Kidney (tissue), 13 donors: ENCODE measurements at regions not wholly inside any gene's neighbourhood (a gene's known extent, or its start where the extent isn't known, plus 50 kb on each side); places are given as distances from the start of the nearest gene placed in this dataset.

Experiments used
- DNase-seq, 5 donors: peaks; one replicate each; pipeline ENCODE4 v3.0.0-alpha.2; 2013 to 2020
- FAIRE-seq: peaks from 2 replicates; lab custom pipeline; 2012; peaks lifted over from hg19 to GRCh38; lab: Jason Lieb, UNC
- H3K27ac ChIP-seq, 2 donors: one replicate each; pipeline ENCODE4 v1.7.0; 2013; ENCODE audit warnings: low read depth in 2 of 2, low read length in 2 of 2, inconsistent platforms in 1 of 2
- H3K27me3 ChIP-seq: one replicate; pipeline ENCODE4 v1.7.1; 2013; ENCODE audit warnings: low read length, inconsistent platforms; ENCODE audit not compliant: control insufficient read depth, insufficient read depth
- H3K36me3 ChIP-seq, 3 donors: one replicate each; pipeline versions ENCODE4 v1.7.0 to v1.7.1; 2013; ENCODE audit warnings: low read length in 3 of 3, control low read depth in 1 of 3, inconsistent platforms in 1 of 3; ENCODE audit not compliant: insufficient read depth in 3 of 3, control insufficient read depth in 2 of 3
- H3K4me1 ChIP-seq, 3 donors: one replicate each; pipeline versions ENCODE4 v1.7.0 to v1.7.1; 2013; ENCODE audit warnings: low read length in 3 of 3, inconsistent platforms in 1 of 3, low read depth in 1 of 3; ENCODE audit not compliant: control insufficient read depth in 2 of 3, insufficient read depth in 2 of 3
- H3K4me3 ChIP-seq, 3 donors: one replicate each; pipeline versions ENCODE4 v1.7.0 to v1.8.1; 2013; ENCODE audit warnings: low read length in 3 of 3, control low read depth in 1 of 3, inconsistent platforms in 1 of 3
- H3K9ac ChIP-seq, 3 donors: one replicate each; pipeline versions ENCODE4 v1.7.0 to v1.7.1; 2013; ENCODE audit warnings: low read length in 3 of 3, control low read depth in 1 of 3, inconsistent platforms in 1 of 3
- H3K9me3 ChIP-seq, 3 donors: one replicate each; pipeline versions ENCODE4 v1.7.0 to v1.7.1; 2013; ENCODE audit warnings: low read length in 3 of 3, control low read depth in 1 of 3, inconsistent platforms in 1 of 3; ENCODE audit not compliant: control insufficient read depth in 2 of 3, insufficient read depth in 1 of 3
- CTCF ChIP-seq: IDR thresholded peaks from 3 replicates; pipeline ENCODE4 v1.5.1; 2012; ENCODE audit warnings: mild to moderate bottlenecking, moderate library complexity, borderline replicate concordance; ENCODE audit not compliant: insufficient read depth; ENCODE audit errors: extremely low read depth
- intact Hi-C: fragments of 100-400 bp; cut with DNase I; formaldehyde crosslinking; loops from one replicate; pipeline ENCODE4 v1.11.1; 2022
- donor health status: control.
- donor health status: control.
- donor health status: control.
- donor health status: control.
- donor health status: control.
- donor health status: DM: yes; HTN: yes; CAD: no.
- donor health status: Normal renal cell carcinoma (clear cell type).

- Histone ChIP-seq H3K4me3 (no peak overlapping the region), H3K9ac (no peak overlapping the region), H3K9me3 (no peaks in the 10 kb centered on the region), H3K27ac (no peak overlapping the region), H3K27me3 (no peaks in the 10 kb centered on the region), H3K4me1 (peaks cover 0 to 2% (median 0%) of the 10 kb centered on the region in 3 donors), H3K36me3 (no peaks in the 10 kb centered on the region)
- peak in 1 of 5 donors; percentile 10 for DNase-seq
- FAIRE-seq = no peak
- no peak for TF ChIP-seq CTCF
- intact Hi-C loops = no loop called here
Observed at GRCh38 chr13:103965506-103966243, 899.5 kb upstream of the SLC10A2 start.

GRCh38 chr13:103961784-103962183 is 895.6 kb upstream of the SLC10A2 start:
- H3K9me3 ChIP-seq = no peaks in the 10 kb centered on the region
- no peak for FAIRE-seq

DNA sequence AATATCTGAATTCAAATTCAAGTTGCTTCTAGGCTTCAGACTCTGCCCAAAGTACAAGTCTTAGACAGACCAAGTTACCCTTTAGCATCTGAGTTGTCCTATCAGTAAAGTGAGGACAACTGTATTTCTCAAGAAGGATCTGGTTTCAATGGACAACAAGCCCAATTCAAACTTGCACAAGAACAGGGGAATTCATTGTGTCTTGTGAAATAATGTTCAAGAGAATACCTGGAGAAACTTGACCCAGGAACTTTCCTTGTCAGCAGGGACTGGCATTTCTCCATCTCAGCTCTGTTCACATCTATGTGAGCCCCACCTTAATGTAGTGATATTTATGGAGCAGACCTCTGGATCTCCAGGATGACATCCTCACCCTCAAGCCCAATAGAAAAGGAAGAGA is 894.9 kb upstream of the SLC10A2 start:
- H3K4me1 ChIP-seq = peaks cover 0 to 2% (median 0%) of the 10 kb centered on the region in 3 donors
- no peaks in the 10 kb centered on the region for H3K9me3 ChIP-seq
- DNase-seq (no peak), FAIRE-seq (no peak)
- TF ChIP-seq CTCF = no peak
- H3K9ac ChIP-seq = no peak overlapping the region
- H3K27ac ChIP-seq = no peak overlapping the region
- intact Hi-C loops = no loop called here
- H3K36me3 ChIP-seq = no peaks in the 10 kb centered on the region
- no peak overlapping the region for H3K4me3 ChIP-seq
- H3K27me3 ChIP-seq = no peaks in the 10 kb centered on the region

More at GRCh38 chr13:103961784-103962183, 895.6 kb upstream of the SLC10A2 start:
- H3K27me3 ChIP-seq = no peaks in the 10 kb centered on the region
- H3K4me3 ChIP-seq = no peak overlapping the region
- no peak for TF ChIP-seq CTCF
- intact Hi-C loops = no loop called here
- peaks cover 0 to 2% (median 0%) of the 10 kb centered on the region in 3 donors for H3K4me1 ChIP-seq
- H3K9ac ChIP-seq = no peak overlapping the region
- H3K27ac ChIP-seq = no peak overlapping the region
- no peaks in the 10 kb centered on the region for H3K36me3 ChIP-seq
- no peak for DNase-seq

- no peak for TF ChIP-seq CTCF
- Histone ChIP-seq H3K27ac (no peak overlapping the region), H3K36me3 (no peaks in the 10 kb centered on the region), H3K4me3 (no peak overlapping the region), H3K4me1 (no peaks in the 10 kb centered on the region), H3K9ac (no peak overlapping the region), H3K27me3 (no peaks in the 10 kb centered on the region), H3K9me3 (no peaks in the 10 kb centered on the region)
- DNase-seq = no peak
- no peak for FAIRE-seq
- intact Hi-C loops = no loop called here
Observed at GRCh38 chr13:103960001-103960400, 893.8 kb upstream of the SLC10A2 start.
